ENCODE measurements at regions not wholly inside any gene's neighbourhood (a gene's known extent, or its start where the extent isn't known, plus 50 kb on each side); places are given as distances from the start of the nearest gene placed in this dataset.

GRCh38 chr21:17003258-17003615 is 509.6 kb upstream of the CXADR start:
- in situ Hi-C loops (cut with HindIII; ENCODE audit: low sequenced_read_pairs), result no loop called here
- peak; percentile 63 for DNase-seq (ENCODE audit: low read depth, low spot score)
- TF ChIP-seq CTCF (IDR thresholded peaks at IDR 0.05; ENCODE audit: low read depth, low read length), result no peak
- H3K4me3 ChIP-seq (ENCODE audit: low read depth, low read length), result no peak overlapping the region

- no peak for TF ChIP-seq CTCF (IDR thresholded peaks at IDR 0.05; ENCODE audit: low read depth, low read length)
- in situ Hi-C loops (cut with HindIII; ENCODE audit: low sequenced_read_pairs), result no loop called here
- peak overlapping the region; percentile 10 for H3K4me3 ChIP-seq (ENCODE audit: low read depth, low read length)
- DNase-seq (ENCODE audit: low read depth, low spot score), result peak; percentile 58
Measured at GRCh38 chr21:17003763-17004373, 509.0 kb upstream of the CXADR start.

- no peak for TF ChIP-seq CTCF (IDR thresholded peaks at IDR 0.05; ENCODE audit: low read depth, low read length)
- no peak for DNase-seq (ENCODE audit: low read depth, low spot score)
- in situ Hi-C loops (cut with HindIII; ENCODE audit: low sequenced_read_pairs), result no loop called here
- H3K4me3 ChIP-seq (ENCODE audit: low read depth, low read length), result no peak overlapping the region
Measured at GRCh38 chr21:17032141-17032655, 480.6 kb upstream of the CXADR start.

GRCh38 chr21:17044696-17045095 is 468.1 kb upstream of the CXADR start:
- no peak for DNase-seq (ENCODE audit: low read depth, low spot score)
- in situ Hi-C loops (cut with HindIII; ENCODE audit: low sequenced_read_pairs), result no loop called here
- no peak for TF ChIP-seq CTCF (IDR thresholded peaks at IDR 0.05; ENCODE audit: low read depth, low read length)
- no peak overlapping the region for H3K4me3 ChIP-seq (ENCODE audit: low read depth, low read length)

- no peak overlapping the region for H3K4me3 ChIP-seq (ENCODE audit: low read depth, low read length)
- DNase-seq (ENCODE audit: low read depth, low spot score), result peak; percentile 45
- peak; percentile 51 for TF ChIP-seq CTCF (IDR thresholded peaks at IDR 0.05; ENCODE audit: low read depth, low read length)
- in situ Hi-C loops (cut with HindIII; ENCODE audit: low sequenced_read_pairs), result no loop called here
Measured at GRCh38 chr21:17045214-17045853, 467.5 kb upstream of the CXADR start.

GRCh38 chr21:17048974-17049373 is 463.9 kb upstream of the CXADR start:
- in situ Hi-C loops (cut with HindIII; ENCODE audit: low sequenced_read_pairs), result no loop called here
- no peak for TF ChIP-seq CTCF (IDR thresholded peaks at IDR 0.05; ENCODE audit: low read depth, low read length)
- no peak for DNase-seq (ENCODE audit: low read depth, low spot score)
- H3K4me3 ChIP-seq (ENCODE audit: low read depth, low read length), result no peak overlapping the region

All from astrocyte of the spinal cord (primary cell).